Osteoblast (primary cell): ENCODE measurements at regions not wholly inside any gene's neighbourhood (a gene's known extent, or its start where the extent isn't known, plus 50 kb on each side); places are given as distances from the start of the nearest gene placed in this dataset.

Experiments
- DNase-seq: peaks from one replicate; pipeline ENCODE4 v3.0.0; 2011; ENCODE audit warnings: low spot score, mixed read lengths; ENCODE audit not compliant: insufficient read length; ENCODE audit errors: missing footprints
- H2AFZ ChIP-seq: 2 replicates; pipeline ENCODE4 v1.6.0; 2011; ENCODE audit warnings: mild to moderate bottlenecking, low read length
- H3K27ac ChIP-seq: 2 replicates; pipeline ENCODE4 v1.5.1; 2011; ENCODE audit warnings: mild to moderate bottlenecking, low read depth, low read length, moderate library complexity
- H3K27me3 ChIP-seq: 2 replicates; pipeline ENCODE4 v1.6.0; 2012; ENCODE audit warnings: mild to moderate bottlenecking, control low read depth, inconsistent platforms, low read length, moderate library complexity; ENCODE audit not compliant: insufficient read depth
- H3K36me3 ChIP-seq: 2 replicates; pipeline ENCODE4 v1.5.1; 2011; ENCODE audit warnings: mild to moderate bottlenecking, low read length, control low read depth, moderate library complexity; ENCODE audit not compliant: insufficient read depth
- H3K4me1 ChIP-seq: 2 replicates; pipeline ENCODE4 v1.5.1; 2011; ENCODE audit warnings: mild to moderate bottlenecking, low read length, control low read depth, moderate library complexity; ENCODE audit not compliant: insufficient read depth
- H3K4me2 ChIP-seq: 2 replicates; pipeline ENCODE4 v1.6.0; 2011; ENCODE audit warnings: mild to moderate bottlenecking, low read length; ENCODE audit not compliant: insufficient read depth
- H3K4me3 ChIP-seq: fragments of 200-600 bp; sonication (generic); 3 replicates; pipeline ENCODE4 v1.5.1; 2012; ENCODE audit warnings: mild to moderate bottlenecking, low read length, inconsistent platforms; ENCODE audit not compliant: insufficient read depth
- H3K79me2 ChIP-seq: 2 replicates; pipeline ENCODE4 v1.6.0; 2012; ENCODE audit warnings: mild to moderate bottlenecking, low read length, control low read depth, inconsistent platforms; ENCODE audit not compliant: insufficient read depth
- H3K9me3 ChIP-seq: 2 replicates; pipeline ENCODE4 v1.5.1; 2011; ENCODE audit warnings: low read depth, low read length, control low read depth
- H4K20me1 ChIP-seq: 2 replicates; pipeline ENCODE4 v1.6.0; 2012; ENCODE audit warnings: mild to moderate bottlenecking, low read length, control low read depth; ENCODE audit not compliant: insufficient read depth
- CTCF ChIP-seq: IDR thresholded peaks from 2 replicates; pipeline ENCODE4 v1.5.1; 2011; ENCODE audit warnings: mild to moderate bottlenecking, low read depth, low read length, moderate library complexity; ENCODE audit errors: extremely low read depth

GRCh38 chr5:155316070-155316714 lies 302.6 kb downstream of the KIF4B start:
- no peaks in the 10 kb centered on the region for H3K36me3 ChIP-seq
- no peaks in the 10 kb centered on the region for H4K20me1 ChIP-seq

GRCh38 chr5:155332618-155333017 lies 319.1 kb downstream of the KIF4B start:
- no peak for DNase-seq
- Histone ChIP-seq H3K4me3 (no peak overlapping the region), H3K4me1 (no peaks in the 10 kb centered on the region), H3K9me3 (peaks cover 2% of the 10 kb centered on the region), H3K27me3 (no peaks in the 10 kb centered on the region), H3K36me3 (no peaks in the 10 kb centered on the region), H2AFZ (no peak overlapping the region), H4K20me1 (no peaks in the 10 kb centered on the region), H3K4me2 (no peak overlapping the region), H3K79me2 (no peaks in the 10 kb centered on the region), H3K27ac (no peak overlapping the region)
- no peak for TF ChIP-seq CTCF

More at GRCh38 chr5:155316070-155316714, 302.6 kb downstream of the KIF4B start:
- Histone ChIP-seq H3K4me1 (no peaks in the 10 kb centered on the region), H2AFZ (no peak overlapping the region), H3K9me3 (peaks cover 5% of the 10 kb centered on the region), H3K4me2 (no peak overlapping the region), H3K4me3 (no peak overlapping the region), H3K27ac (no peak overlapping the region), H3K79me2 (no peaks in the 10 kb centered on the region), H3K27me3 (no peaks in the 10 kb centered on the region)
- no peak for DNase-seq
- no peak for TF ChIP-seq CTCF

- no peak overlapping the region for H2AFZ ChIP-seq
- H3K79me2 ChIP-seq = no peaks in the 10 kb centered on the region
- H3K4me3 ChIP-seq = no peak overlapping the region
- no peak overlapping the region for H3K4me2 ChIP-seq
- no peak for DNase-seq
- H3K9me3 ChIP-seq = no peaks in the 10 kb centered on the region
- H3K4me1 ChIP-seq = no peaks in the 10 kb centered on the region
- H4K20me1 ChIP-seq = no peaks in the 10 kb centered on the region
- TF ChIP-seq CTCF = no peak
- no peaks in the 10 kb centered on the region for H3K27me3 ChIP-seq
- no peak overlapping the region for H3K27ac ChIP-seq
- no peaks in the 10 kb centered on the region for H3K36me3 ChIP-seq
These were observed 329.4 kb downstream of the KIF4B start for GRCh38 chr5:155342956-155343355.

GRCh38 chr5:155343468-155343867 lies 329.9 kb downstream of the KIF4B start:
- TF ChIP-seq CTCF = no peak
- Histone ChIP-seq H2AFZ (no peak overlapping the region), H3K79me2 (no peaks in the 10 kb centered on the region), H3K27ac (no peak overlapping the region), H3K4me1 (no peaks in the 10 kb centered on the region), H3K9me3 (no peaks in the 10 kb centered on the region), H3K4me3 (no peak overlapping the region), H3K27me3 (no peaks in the 10 kb centered on the region), H4K20me1 (no peaks in the 10 kb centered on the region), H3K4me2 (no peak overlapping the region), H3K36me3 (no peaks in the 10 kb centered on the region)
- DNase-seq = no peak
